ENCODE measurements at regions not wholly inside any gene's neighbourhood (a gene's known extent, or its start where the extent isn't known, plus 50 kb on each side); places are given as distances from the start of the nearest gene placed in this dataset.

DNA sequence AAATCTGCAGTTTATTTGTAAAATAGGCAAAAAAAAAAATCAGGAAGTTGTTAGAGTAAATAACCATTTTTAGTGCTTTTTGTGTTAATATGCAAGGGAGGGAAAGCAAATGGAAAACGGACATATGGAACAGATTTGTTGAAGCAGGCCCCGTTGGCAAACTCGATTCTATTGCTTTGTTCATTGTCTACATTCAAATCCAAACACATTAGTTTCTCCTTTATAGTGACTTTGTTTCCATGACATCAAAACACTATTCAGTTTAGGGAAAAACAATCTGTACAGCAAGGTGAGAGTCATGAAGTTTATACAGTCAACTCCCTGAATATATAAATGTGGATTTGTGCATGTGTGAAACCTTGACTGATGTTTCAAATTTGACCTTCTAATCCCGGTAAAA, 142.2 kb downstream of the FAM47A start:
- Mint-ChIP-seq H3K4me3 (no peak overlapping the region), H3K9me3 (peaks cover 12% of the 10 kb centered on the region), H3K27me3 (ENCODE audit: low read depth) (no peaks in the 10 kb centered on the region), H3K4me1 (no peaks in the 10 kb centered on the region), H3K27ac (no peak overlapping the region), H3K36me3 (no peaks in the 10 kb centered on the region)
- TF ChIP-seq, protein P1, sequence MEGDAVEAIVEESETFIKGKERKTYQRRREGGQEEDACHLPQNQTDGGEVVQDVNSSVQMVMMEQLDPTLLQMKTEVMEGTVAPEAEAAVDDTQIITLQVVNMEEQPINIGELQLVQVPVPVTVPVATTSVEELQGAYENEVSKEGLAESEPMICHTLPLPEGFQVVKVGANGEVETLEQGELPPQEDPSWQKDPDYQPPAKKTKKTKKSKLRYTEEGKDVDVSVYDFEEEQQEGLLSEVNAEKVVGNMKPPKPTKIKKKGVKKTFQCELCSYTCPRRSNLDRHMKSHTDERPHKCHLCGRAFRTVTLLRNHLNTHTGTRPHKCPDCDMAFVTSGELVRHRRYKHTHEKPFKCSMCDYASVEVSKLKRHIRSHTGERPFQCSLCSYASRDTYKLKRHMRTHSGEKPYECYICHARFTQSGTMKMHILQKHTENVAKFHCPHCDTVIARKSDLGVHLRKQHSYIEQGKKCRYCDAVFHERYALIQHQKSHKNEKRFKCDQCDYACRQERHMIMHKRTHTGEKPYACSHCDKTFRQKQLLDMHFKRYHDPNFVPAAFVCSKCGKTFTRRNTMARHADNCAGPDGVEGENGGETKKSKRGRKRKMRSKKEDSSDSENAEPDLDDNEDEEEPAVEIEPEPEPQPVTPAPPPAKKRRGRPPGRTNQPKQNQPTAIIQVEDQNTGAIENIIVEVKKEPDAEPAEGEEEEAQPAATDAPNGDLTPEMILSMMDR (IDR thresholded peaks at IDR 0.05; ENCODE audit: unreplicated experiment): no peak
- no peak for DNase-seq (ENCODE audit: low spot score in 2 of 2, unreplicated experiment in 2 of 2)

DNA sequence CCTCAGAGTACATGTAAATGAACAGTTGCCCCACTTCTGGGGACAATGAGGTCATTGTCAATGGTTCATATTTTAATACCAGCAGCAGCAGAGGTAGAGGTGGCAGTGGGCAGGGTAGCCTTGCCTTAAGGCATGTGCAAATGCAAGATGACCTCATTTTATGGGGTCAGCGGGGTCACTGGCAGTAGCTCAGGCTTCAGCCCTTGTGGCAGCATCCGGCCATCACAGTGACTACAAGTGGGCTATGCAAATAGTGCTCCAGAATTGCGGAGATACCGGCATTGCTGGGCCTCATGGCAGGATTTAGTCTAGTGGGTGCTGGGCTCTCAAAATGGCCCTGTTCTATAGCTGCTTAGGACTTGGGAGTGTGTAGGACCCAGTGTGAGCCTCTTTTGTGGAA, 144.7 kb downstream of the FAM47A start:
- no peaks in the 10 kb centered on the region for H3K4me1 Mint-ChIP-seq
- TF ChIP-seq, protein P1 (IDR thresholded peaks at IDR 0.05; ENCODE audit: unreplicated experiment): no peak
- peaks cover 5% of the 10 kb centered on the region for H3K9me3 Mint-ChIP-seq
- no peak overlapping the region for H3K4me3 Mint-ChIP-seq
- H3K36me3 Mint-ChIP-seq: no peaks in the 10 kb centered on the region
- no peak for DNase-seq (ENCODE audit: low spot score in 2 of 2, unreplicated experiment in 2 of 2)
- no peak overlapping the region for H3K27ac Mint-ChIP-seq
- H3K27me3 Mint-ChIP-seq (ENCODE audit: low read depth): no peaks in the 10 kb centered on the region

DNA sequence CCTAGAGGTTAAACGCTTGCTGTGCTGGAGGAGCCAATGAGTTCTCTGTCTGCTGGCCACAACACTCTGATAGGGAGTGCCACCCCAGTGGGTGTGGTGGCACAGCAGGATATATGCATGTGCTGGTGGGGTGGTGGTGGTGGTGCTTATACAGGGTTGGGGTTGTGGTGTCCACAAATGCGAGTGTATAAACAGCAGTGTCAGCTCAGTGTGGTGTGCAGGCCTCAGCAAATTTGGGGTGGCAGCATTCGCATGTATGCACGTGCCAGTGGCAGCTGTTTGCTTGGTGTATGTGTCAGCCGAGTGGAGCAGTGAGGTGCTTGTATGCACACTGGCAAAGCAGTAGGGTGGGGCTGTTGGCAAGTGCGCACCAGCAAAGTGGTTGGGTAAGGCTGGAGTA, 157.4 kb downstream of the FAM47A start:
- TF ChIP-seq, protein P1 (IDR thresholded peaks at IDR 0.05; ENCODE audit: unreplicated experiment): no peak
- Mint-ChIP-seq H3K36me3 (peaks cover 11% of the 10 kb centered on the region), H3K27me3 (ENCODE audit: low read depth) (no peaks in the 10 kb centered on the region), H3K4me1 (peaks cover 13% of the 10 kb centered on the region), H3K9me3 (peaks cover 31% of the 10 kb centered on the region), H3K27ac (no peak overlapping the region), H3K4me3 (no peak overlapping the region)
- DNase-seq (ENCODE audit: low spot score in 2 of 2, unreplicated experiment in 2 of 2): no peak

DNA sequence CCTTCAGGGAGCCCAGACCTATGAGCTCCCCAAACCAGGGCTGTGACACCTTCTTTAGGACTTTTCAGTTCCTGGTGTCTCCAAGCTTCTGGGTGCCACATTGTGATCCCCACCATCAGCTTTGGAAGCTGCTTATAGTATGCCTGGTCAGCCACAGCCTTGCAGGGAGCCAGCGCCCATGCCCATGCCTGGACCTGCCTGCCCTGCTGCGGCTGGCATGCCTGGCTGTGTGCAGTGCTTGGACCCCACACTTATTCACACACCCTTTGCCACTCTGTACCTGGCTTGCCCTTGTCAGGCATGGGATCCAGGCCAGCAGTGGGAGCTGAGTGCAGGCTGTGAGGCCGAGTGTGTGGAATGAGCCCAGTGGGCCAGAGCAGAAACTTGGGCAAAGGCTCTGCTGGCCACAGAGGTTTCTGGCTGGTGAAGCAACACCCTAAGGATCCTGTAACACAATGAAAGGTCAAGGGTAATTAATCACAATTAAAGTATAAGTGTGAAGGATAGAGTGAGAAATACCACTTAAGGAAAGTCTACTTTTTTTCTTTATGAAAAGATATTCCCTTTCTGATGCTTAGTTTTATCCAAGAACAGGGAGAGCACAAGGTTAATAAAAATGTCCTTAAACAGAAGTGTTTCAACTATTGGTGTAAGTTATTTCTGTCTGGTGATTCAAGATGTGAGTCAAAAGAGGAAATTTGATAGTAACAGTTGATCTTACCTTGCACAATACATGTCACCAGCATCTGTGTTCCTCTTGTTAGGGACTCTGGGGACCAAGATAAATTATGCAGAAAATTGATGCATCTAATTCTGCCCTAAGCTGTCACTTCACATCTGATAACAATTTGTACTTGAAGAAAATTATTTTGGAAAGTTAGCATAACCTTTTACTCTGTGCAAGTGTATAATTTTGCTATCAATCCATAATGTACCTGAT, 161.8 kb downstream of the FAM47A start:
- no peak overlapping the region for H3K4me3 Mint-ChIP-seq
- H3K36me3 Mint-ChIP-seq: peaks cover 6% of the 10 kb centered on the region
- TF ChIP-seq, protein P1 (IDR thresholded peaks at IDR 0.05; ENCODE audit: unreplicated experiment): no peak
- DNase-seq (ENCODE audit: low spot score in 2 of 2, unreplicated experiment in 2 of 2): no peak
- peaks cover 13% of the 10 kb centered on the region for H3K4me1 Mint-ChIP-seq
- H3K27me3 Mint-ChIP-seq (ENCODE audit: low read depth): no peaks in the 10 kb centered on the region
- H3K27ac Mint-ChIP-seq: peak overlapping the region; percentile 33
- peaks cover 13% of the 10 kb centered on the region for H3K9me3 Mint-ChIP-seq

DNA sequence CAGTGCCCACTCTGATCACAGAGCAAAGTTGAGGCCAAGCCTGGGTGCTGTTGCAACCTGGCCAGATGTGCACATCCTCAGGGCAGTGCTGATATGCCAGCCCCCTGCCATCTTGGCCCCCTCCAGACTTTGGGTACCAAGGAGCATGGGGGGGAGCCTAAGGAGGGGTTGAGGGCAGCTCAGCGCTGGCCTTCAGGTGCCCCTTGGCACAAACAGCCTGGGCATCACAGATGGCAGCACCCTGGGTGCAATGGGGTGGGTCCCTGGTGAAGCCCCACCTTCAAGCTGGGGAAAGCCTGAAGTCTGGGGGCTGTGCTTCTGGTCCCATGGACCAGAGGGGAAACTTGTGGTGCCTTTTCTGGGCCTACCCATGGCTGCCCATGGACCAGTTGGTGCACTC, 163.0 kb downstream of the FAM47A start:
- TF ChIP-seq, protein P1 (IDR thresholded peaks at IDR 0.05; ENCODE audit: unreplicated experiment): no peak
- Mint-ChIP-seq H3K36me3 (peaks cover 5% of the 10 kb centered on the region), H3K27ac (no peak overlapping the region), H3K4me3 (no peak overlapping the region), H3K4me1 (peaks cover 13% of the 10 kb centered on the region), H3K27me3 (ENCODE audit: low read depth) (no peaks in the 10 kb centered on the region), H3K9me3 (peaks cover 11% of the 10 kb centered on the region)
- no peak for DNase-seq (ENCODE audit: low spot score in 2 of 2, unreplicated experiment in 2 of 2)

Data from mesothelial cell of epicardium (in vitro differentiated cells).